ENCODE measurements at regions not wholly inside any gene's neighbourhood (a gene's known extent, or its start where the extent isn't known, plus 50 kb on each side); places are given as distances from the start of the nearest gene placed in this dataset.
"Not testable (repeated sequence)": the region's sequence is repeated elsewhere in the genome, so short reads cannot be mapped to it uniquely, and the experiment has no call there.

DNA sequence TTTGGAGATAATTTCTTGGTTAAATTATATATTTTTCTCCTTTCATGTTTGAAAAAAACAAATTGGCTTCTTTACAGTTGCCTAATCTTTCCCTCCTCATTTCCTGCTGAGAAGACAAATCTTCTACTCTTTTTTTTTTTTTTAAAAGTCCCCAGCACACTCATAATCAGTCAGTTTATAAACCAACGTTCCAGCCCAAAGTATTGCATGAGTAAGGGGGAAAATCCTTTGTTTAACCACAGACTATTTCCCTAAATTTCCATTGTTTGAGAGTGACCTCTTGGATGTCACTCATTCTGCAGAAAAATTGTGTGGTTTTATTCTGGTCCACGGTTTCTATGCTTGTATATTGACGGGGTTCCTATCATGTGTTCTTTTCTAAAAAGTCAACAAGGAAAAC lies 55.1 kb upstream of the TLR4 start:
- H3K27ac Mint-ChIP-seq, result no peak overlapping the region
- no peaks in the 10 kb centered on the region for H3K9me3 Mint-ChIP-seq (ENCODE audit: low read depth)
- no peak overlapping the region for H3K4me3 Mint-ChIP-seq (ENCODE audit: low read depth)
- peaks cover 10% of the 10 kb centered on the region for H3K27me3 Mint-ChIP-seq
- DNase-seq (ENCODE audit: low spot score, unreplicated experiment), result no peak
- TF ChIP-seq CTCF (IDR thresholded peaks at IDR 0.05; ENCODE audit: unreplicated experiment), result no peak
- H3K36me3 Mint-ChIP-seq (ENCODE audit: insufficient read depth), result no peaks in the 10 kb centered on the region
- H3K4me1 Mint-ChIP-seq (ENCODE audit: low read depth), result peaks cover 3% of the 10 kb centered on the region

DNA sequence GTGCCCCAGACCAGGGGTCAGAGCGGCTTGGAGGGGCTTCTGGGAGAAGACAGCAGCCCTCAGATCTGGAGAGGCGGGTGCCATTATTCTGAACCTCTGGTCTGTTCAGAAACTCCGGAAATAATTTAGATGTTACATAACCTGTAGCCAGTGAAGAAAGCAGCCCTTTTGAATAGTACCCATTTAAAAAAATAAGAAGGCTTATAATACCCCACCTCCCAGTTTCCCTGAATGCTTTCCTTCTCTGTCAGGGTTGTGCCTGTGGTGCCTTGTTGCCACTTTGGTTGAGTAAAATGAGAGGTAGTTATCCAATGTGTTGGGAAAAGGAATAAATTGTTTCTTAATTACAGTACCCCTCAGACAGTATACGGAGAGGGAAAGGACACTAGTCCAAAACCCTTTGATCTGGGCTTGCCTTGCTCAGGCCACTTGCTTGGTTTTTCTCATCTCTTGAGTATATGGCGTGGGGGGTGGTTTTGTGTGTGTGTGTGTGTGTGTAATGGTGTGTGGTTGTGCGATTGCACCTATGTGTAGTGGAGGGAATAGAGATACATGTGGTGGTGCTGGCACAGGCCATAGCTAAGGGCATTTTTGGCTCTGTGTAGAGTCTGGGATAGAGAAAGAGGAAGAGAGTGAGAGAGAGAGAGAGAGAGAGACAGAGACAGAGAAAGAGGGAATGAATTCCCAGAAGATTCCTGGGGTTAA lies 59.1 kb upstream of the TLR4 start:
- Mint-ChIP-seq H3K9me3 (ENCODE audit: low read depth) (no peaks in the 10 kb centered on the region), H3K4me1 (ENCODE audit: low read depth) (peaks cover 3% of the 10 kb centered on the region), H3K4me3 (ENCODE audit: low read depth) (no peak overlapping the region), H3K27me3 (peaks cover 11% of the 10 kb centered on the region), H3K36me3 (ENCODE audit: insufficient read depth) (no peaks in the 10 kb centered on the region), H3K27ac (no peak overlapping the region)
- no peak for TF ChIP-seq CTCF (IDR thresholded peaks at IDR 0.05; ENCODE audit: unreplicated experiment)
- DNase-seq (ENCODE audit: low spot score, unreplicated experiment), result no peak

DNA sequence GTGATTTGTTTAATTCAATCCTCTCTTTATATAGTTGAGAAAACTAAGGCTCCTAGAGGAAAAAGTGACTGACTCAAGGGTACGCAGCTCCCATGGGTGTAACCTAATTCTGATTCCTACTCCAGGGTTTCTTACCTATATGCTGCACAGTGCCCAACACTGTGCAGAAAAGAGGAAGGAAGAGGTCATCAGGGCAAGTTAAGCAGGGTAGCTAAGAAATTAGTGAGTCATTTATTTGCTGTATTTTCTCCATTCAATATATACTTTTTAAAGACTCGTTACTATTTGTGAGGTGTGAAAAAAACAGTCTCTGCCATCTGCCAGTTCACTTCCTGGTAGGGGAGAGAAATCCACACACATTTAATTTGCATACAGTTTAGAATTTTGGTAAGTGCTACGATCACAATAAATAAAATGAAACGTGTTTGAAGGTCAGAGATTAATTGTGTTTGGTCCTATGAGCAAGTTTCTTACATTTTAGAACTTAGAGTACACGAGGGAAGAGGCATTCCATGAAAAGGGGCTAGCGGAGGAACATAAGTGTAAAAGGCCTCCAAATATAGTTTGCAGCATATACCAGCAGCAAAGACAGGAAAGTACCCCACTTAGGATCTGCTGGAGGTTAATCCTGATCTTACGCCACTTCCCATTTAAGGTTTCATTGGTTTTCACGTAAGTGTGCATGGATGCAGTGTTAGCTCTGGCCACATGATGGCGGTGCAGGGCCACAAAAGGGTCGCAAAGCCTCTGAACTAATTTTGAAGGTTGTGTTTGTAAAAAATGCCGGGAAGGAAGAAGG lies 59.9 kb upstream of the TLR4 start:
- Mint-ChIP-seq H3K27me3 (peaks cover 10% of the 10 kb centered on the region), H3K4me1 (ENCODE audit: low read depth) (peaks cover 3% of the 10 kb centered on the region), H3K9me3 (ENCODE audit: low read depth) (no peaks in the 10 kb centered on the region), H3K36me3 (ENCODE audit: insufficient read depth) (no peaks in the 10 kb centered on the region), H3K4me3 (ENCODE audit: low read depth) (no peak overlapping the region), H3K27ac (no peak overlapping the region)
- peak; percentile 54 for DNase-seq (ENCODE audit: low spot score, unreplicated experiment)
- peak; percentile 97 for TF ChIP-seq CTCF (IDR thresholded peaks at IDR 0.05; ENCODE audit: unreplicated experiment)

GRCh38 chr9:117643288-117643654 lies 60.9 kb upstream of the TLR4 start:
- Mint-ChIP-seq H3K27ac (no peak overlapping the region), H3K36me3 (ENCODE audit: insufficient read depth) (no peaks in the 10 kb centered on the region), H3K4me1 (ENCODE audit: low read depth) (peaks cover 3% of the 10 kb centered on the region), H3K9me3 (ENCODE audit: low read depth) (no peaks in the 10 kb centered on the region), H3K27me3 (peaks cover 10% of the 10 kb centered on the region), H3K4me3 (ENCODE audit: low read depth) (no peak overlapping the region)
- TF ChIP-seq CTCF (IDR thresholded peaks at IDR 0.05; ENCODE audit: unreplicated experiment), result no peak
- DNase-seq (ENCODE audit: low spot score, unreplicated experiment), result no peak

DNA sequence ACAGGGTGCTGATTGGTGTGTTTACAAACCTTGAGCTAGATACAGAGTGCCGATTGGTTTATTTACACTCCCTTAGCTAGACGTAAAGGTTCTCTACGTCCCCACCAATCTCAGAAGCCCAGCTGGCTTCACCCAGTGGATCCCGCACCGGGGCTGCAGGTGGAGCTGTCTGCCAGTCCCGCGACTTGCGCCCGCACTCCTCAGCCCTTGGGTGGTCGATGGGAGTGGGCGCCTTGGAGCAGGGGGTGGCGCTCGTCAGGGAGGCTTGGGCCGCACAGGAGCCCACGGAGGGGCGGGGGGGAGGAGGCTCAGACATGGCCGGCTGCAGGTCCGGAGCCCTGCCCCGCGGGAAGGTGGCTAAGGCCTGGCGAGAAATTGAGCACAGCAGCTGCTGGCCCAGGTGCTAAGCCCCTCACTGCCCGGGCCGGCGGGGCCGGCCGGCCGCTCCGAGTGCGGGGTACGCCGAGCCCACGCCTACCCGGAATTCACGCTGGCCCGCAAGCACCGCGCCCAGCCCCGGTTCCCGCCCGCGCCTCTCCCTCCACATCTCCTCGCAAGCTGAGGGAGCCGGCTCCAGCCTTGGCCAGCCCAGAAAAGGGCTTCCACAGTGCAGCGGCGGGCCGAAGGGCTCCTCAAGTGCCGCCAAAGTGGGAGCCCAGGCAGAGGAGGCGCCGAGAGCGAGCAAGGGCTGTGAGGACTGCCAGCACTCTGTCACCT lies 61.5 kb upstream of the TLR4 start:
- H3K9me3 Mint-ChIP-seq (ENCODE audit: low read depth); H3K4me1 Mint-ChIP-seq (ENCODE audit: low read depth); DNase-seq (ENCODE audit: low spot score, unreplicated experiment); H3K27ac Mint-ChIP-seq; H3K36me3 Mint-ChIP-seq (ENCODE audit: insufficient read depth); H3K4me3 Mint-ChIP-seq (ENCODE audit: low read depth): not testable (repeated sequence)
- peaks cover 10% of the 10 kb centered on the region for H3K27me3 Mint-ChIP-seq
